Neural cell (in vitro differentiated cells): ENCODE measurements at regions not wholly inside any gene's neighbourhood (a gene's known extent, or its start where the extent isn't known, plus 50 kb on each side); places are given as distances from the start of the nearest gene placed in this dataset.

Experiments used
- CTCF ChIP-seq: fragments of 450-650 bp; IDR thresholded peaks from 2 replicates; pipeline ENCODE4 v1.5.1; 2014; ENCODE audit warnings: antibody characterized with exemption, mild to moderate bottlenecking, moderate library complexity; ENCODE audit not compliant: poor library complexity, severe bottlenecking
- EP300 ChIP-seq: fragments of 450-650 bp; conservative IDR thresholded peaks from 2 replicates; pipeline ENCODE4 v1.6.1; 2014; ENCODE audit warnings: antibody characterized with exemption, mild to moderate bottlenecking, moderate library complexity; ENCODE audit not compliant: poor library complexity, severe bottlenecking
- EZH2 ChIP-seq: fragments of 200-600, 300-800 bp; shearing (Covaris generic), sonication (generic); IDR thresholded peaks from 2 replicates; pipeline ENCODE4 v1.6.1; 2014; ENCODE audit warnings: antibody characterized with exemption, low read length, borderline replicate concordance, mild to moderate bottlenecking; ENCODE audit not compliant: insufficient read depth, poor library complexity, severe bottlenecking
- MXI1 ChIP-seq: fragments of 450-650 bp; conservative IDR thresholded peaks from 2 replicates; pipeline ENCODE4 v1.6.1; 2014; ENCODE audit warnings: antibody characterized with exemption, mild to moderate bottlenecking; ENCODE audit not compliant: poor library complexity, severe bottlenecking
- POLR2AphosphoS5 ChIP-seq: IDR thresholded peaks from 2 replicates; pipeline ENCODE4 v1.6.1; 2012
- TAF1 ChIP-seq: IDR thresholded peaks from 2 replicates; pipeline ENCODE4 v1.6.1; 2012; ENCODE audit warnings: low read depth

- no peak for TF ChIP-seq MXI1
- TF ChIP-seq CTCF = no peak
- no peak for TF ChIP-seq POLR2AphosphoS5
- no peak for TF ChIP-seq TAF1
- no peak for TF ChIP-seq EP300
- TF ChIP-seq EZH2 = no peak
Observed at GRCh38 chr10:3972460-3973301, 187.7 kb upstream of the KLF6 start.
